SK-N-SH (cell line): ENCODE measurements at regions not wholly inside any gene's neighbourhood (a gene's known extent, or its start where the extent isn't known, plus 50 kb on each side); places are given as distances from the start of the nearest gene placed in this dataset.

Source experiments
- CTCF ChIA-PET: fragments of 300-600, 350-600 bp; formaldehyde crosslinking; extraction: SDS; loops from one replicate; lab custom pipeline; 2021; lab: Yijun Ruan, JAX
- POLR2A ChIA-PET: fragments of 350-600 bp; sonication (Branson Sonifier 250); formaldehyde crosslinking; extraction: SDS; loops from one replicate; lab custom pipeline; 2020; ENCODE audit warnings: antibody characterized with exemption, inconsistent platforms; lab: Yijun Ruan, JAX
- DNase-seq: peaks from one replicate; pipeline ENCODE4 v3.0.0; 2012
- H2AFZ ChIP-seq: fragments of 200-600 bp; sonication (generic); 2 replicates; pipeline ENCODE4 v1.8.1; 2016; ENCODE audit warnings: antibody characterized with exemption, mild to moderate bottlenecking, low read depth
- H3F3A ChIP-seq: fragments of 200-600 bp; sonication (generic); replicated peaks from 2 replicates; pipeline ENCODE3; 2016; ENCODE audit warnings: antibody characterized with exemption, mild to moderate bottlenecking; ENCODE audit not compliant: insufficient read depth
- H3K27ac ChIP-seq, 2 experiments: fragments of 200-500 bp in 1 of 2; fragments of 200-600 bp in 1 of 2; sonication (Bioruptor generic) in 1 of 2; sonication (generic), shearing (Covaris generic) in 1 of 2; 2 replicates each; pipeline versions ENCODE4 v1.5.1 to v1.6.1; 2014 to 2016; ENCODE audit warnings: low read depth in 2 of 2, inconsistent platforms in 1 of 2, low read length in 1 of 2, mild to moderate bottlenecking in 1 of 2, mixed read lengths in 1 of 2
- H3K27me3 ChIP-seq: fragments of 200-600 bp; sonication (generic), shearing (Covaris generic); 2 replicates; pipeline ENCODE4 v1.6.1; 2016; ENCODE audit warnings: mixed run types; ENCODE audit not compliant: insufficient read depth
- H3K36me3 ChIP-seq, 2 experiments: fragments of 200-500 bp in 1 of 2; fragments of 200-600 bp in 1 of 2; sonication (Bioruptor generic) in 1 of 2; sonication (generic) in 1 of 2; replicated peaks in 1 of 2; 2 replicates each; pipeline versions ENCODE3 to v1.5.1; 2014 to 2016; ENCODE audit warnings: low read length in 1 of 2, mild to moderate bottlenecking in 1 of 2; ENCODE audit not compliant: insufficient read depth in 2 of 2, control insufficient read depth in 1 of 2
- H3K4me1 ChIP-seq, 2 experiments: fragments of 200-500 bp in 1 of 2; fragments of 200-600 bp in 1 of 2; sonication (Bioruptor generic) in 1 of 2; sonication (generic), shearing (Covaris generic) in 1 of 2; 2 replicates each; pipeline versions ENCODE4 v1.5.1 to v1.6.1; 2014 to 2016; ENCODE audit warnings: low read depth in 1 of 2, low read length in 1 of 2, mixed run types in 1 of 2; ENCODE audit not compliant: insufficient read depth in 2 of 2, control insufficient read depth in 1 of 2
- H3K4me2 ChIP-seq: fragments of 200-600 bp; sonication (generic), shearing (Covaris generic); 2 replicates; pipeline ENCODE4 v1.6.1; 2017; ENCODE audit warnings: mixed run types
- H3K4me3 ChIP-seq, 2 experiments: fragments of 200-500 bp in 1 of 2; fragments of 200-600 bp in 1 of 2; sonication (Bioruptor generic) in 1 of 2; sonication (generic), shearing (Covaris generic) in 1 of 2; 2 replicates each; pipeline versions ENCODE4 v1.5.1 to v1.8.1; 2014 to 2016; ENCODE audit warnings: low read depth in 2 of 2, inconsistent platforms in 1 of 2, low read length in 1 of 2, mild to moderate bottlenecking in 1 of 2, mixed read lengths in 1 of 2, moderate library complexity in 1 of 2
- H3K79me2 ChIP-seq: fragments of 200-600 bp; sonication (generic); 2 replicates; pipeline ENCODE4 v1.8.1; 2017; ENCODE audit warnings: mild to moderate bottlenecking; ENCODE audit not compliant: insufficient read depth
- H3K9ac ChIP-seq: fragments of 200-600 bp; sonication (generic); 2 replicates; pipeline ENCODE4 v1.6.1; 2017; ENCODE audit warnings: mixed run types
- H3K9me2 ChIP-seq: fragments of 200-600 bp; sonication (generic); 2 replicates; pipeline ENCODE4 v1.6.1; 2017; ENCODE audit warnings: mixed run types
- H3K9me3 ChIP-seq: fragments of 200-600 bp; sonication (generic); 2 replicates; pipeline ENCODE4 v1.6.1; 2017; ENCODE audit warnings: mixed run types, mild to moderate bottlenecking, moderate library complexity
- H4K20me1 ChIP-seq: fragments of 200-600 bp; sonication (generic); 2 replicates; pipeline ENCODE4 v1.6.1; 2017; ENCODE audit warnings: mild to moderate bottlenecking, mixed run types; ENCODE audit not compliant: insufficient read depth
- CTCF ChIP-seq: fragments of 200-600 bp; sonication (generic); IDR thresholded peaks from 2 replicates; pipeline ENCODE4 v1.6.1; 2017; ENCODE audit warnings: antibody characterized with exemption, mild to moderate bottlenecking, moderate library complexity
- EP300 ChIP-seq, 2 experiments: IDR thresholded peaks; 2 replicates each; pipeline versions ENCODE4 v1.4.0 to v1.6.1; 2012; ENCODE audit warnings: borderline replicate concordance in 1 of 2, low read depth in 1 of 2, low read length in 1 of 2
- EZH2phosphoT487 ChIP-seq: fragments of 200-600 bp; sonication (generic); IDR thresholded peaks from 2 replicates; pipeline ENCODE4 v1.6.1; 2017; ENCODE audit warnings: low read depth, mixed run types, mild to moderate bottlenecking, antibody characterized with exemption, moderate library complexity, borderline replicate concordance
- GABPA ChIP-seq: IDR thresholded peaks from 2 replicates; pipeline ENCODE4 v1.4.0; 2012; ENCODE audit warnings: low read depth, mild to moderate bottlenecking
- GATA2 ChIP-seq: sonication (generic); formaldehyde crosslinking; IDR thresholded peaks from 2 replicates; pipeline ENCODE4 v1.5.0; 2020; ENCODE audit warnings: mild to moderate bottlenecking, missing genetic modification reagents
- MAX ChIP-seq: IDR thresholded peaks from 2 replicates; pipeline ENCODE4 v1.4.0; 2012; ENCODE audit warnings: low read depth
- NFIC ChIP-seq: IDR thresholded peaks from 2 replicates; pipeline ENCODE4 v1.4.0; 2012; ENCODE audit warnings: borderline replicate concordance
- POLR2AphosphoS5 ChIP-seq: IDR thresholded peaks from 2 replicates; pipeline ENCODE4 v1.6.1; 2012; ENCODE audit warnings: low read depth, low read length
- RAD21 ChIP-seq: IDR thresholded peaks from 2 replicates; pipeline ENCODE4 v1.6.1; 2012; ENCODE audit warnings: mild to moderate bottlenecking, low read length
- RCOR1 ChIP-seq: fragments of 150-350 bp; IDR thresholded peaks from 2 replicates; pipeline ENCODE4 v1.6.1; 2017; ENCODE audit warnings: antibody characterized with exemption, low read length
- RXRA ChIP-seq: IDR thresholded peaks from 2 replicates; pipeline ENCODE4 v1.4.0; 2012; ENCODE audit warnings: low read depth, mild to moderate bottlenecking, borderline replicate concordance
- SIN3A ChIP-seq: IDR thresholded peaks from 2 replicates; pipeline ENCODE4 v1.6.1; 2012; ENCODE audit warnings: low read depth, mild to moderate bottlenecking, low read length, moderate library complexity, borderline replicate concordance
- TAF1 ChIP-seq: IDR thresholded peaks from 2 replicates; pipeline ENCODE4 v1.6.1; 2012; ENCODE audit warnings: low read depth, mild to moderate bottlenecking, low read length, moderate library complexity, borderline replicate concordance
- TCF12 ChIP-seq: IDR thresholded peaks from 2 replicates; pipeline ENCODE4 v1.4.0; 2012
- USF2 ChIP-seq: fragments of 150-350 bp; IDR thresholded peaks from 2 replicates; pipeline ENCODE4 v1.6.1; 2017; ENCODE audit warnings: antibody characterized with exemption, low read length, low read depth, borderline replicate concordance
- YY1 ChIP-seq: IDR thresholded peaks from 2 replicates; pipeline ENCODE4 v1.4.0; 2012; ENCODE audit warnings: low read depth, mild to moderate bottlenecking
- ZBTB33 ChIP-seq: IDR thresholded peaks from 2 replicates; pipeline ENCODE4 v1.4.0; 2012; ENCODE audit warnings: low read depth, borderline replicate concordance
- WGBS: methylation state at CpG from one replicate; pipeline ENCODE4 v1.1.6; 2017; ENCODE audit warnings: low lambda C conversion rate; 5-methylcytosine and 5-hydroxymethylcytosine counted together

GRCh38 chr7:95649546-95649945 is 53.2 kb upstream of the PDK4 start:
- CTCF ChIA-PET: interaction anchor here (1.5 kb wide), 1 partner anchor 36 kb away, joined by 3 read pairs; no protein-coding TSS in a partner anchor
- TF ChIP-seq ZBTB33 (no peak), SIN3A (no peak), EZH2phosphoT487 (no peak), USF2 (no peak), RCOR1 (no peak), MAX (no peak), TAF1 (no peak), RXRA (no peak), YY1 (no peak), CTCF (no peak), GABPA (no peak), EP300 (IDR thresholded peaks at IDR 0.05; ENCODE audit: borderline replicate concordance in 1 of 2, low read depth in 1 of 2, low read length in 1 of 2) (no peak), POLR2AphosphoS5 (no peak), RAD21 (no peak), NFIC (no peak), GATA2 (CRISPR knock-in tag) (no peak), TCF12 (no peak)
- no peaks in the 10 kb centered on the region for H3F3A ChIP-seq
- POLR2A ChIA-PET: no interaction called here
- no peak overlapping the region for H3K4me2 ChIP-seq
- peaks cover 46% of the 10 kb centered on the region for H3K27me3 ChIP-seq
- DNase-seq: no peak
- no peaks in the 10 kb centered on the region for H4K20me1 ChIP-seq
- H3K4me3 ChIP-seq: no peak overlapping the region
- no peak overlapping the region for H3K27ac ChIP-seq
- H2AFZ ChIP-seq: no peak overlapping the region
- H3K9me2 ChIP-seq: no peaks in the 10 kb centered on the region
- no peaks in the 10 kb centered on the region for H3K36me3 ChIP-seq
- H3K4me1 ChIP-seq: no peaks in the 10 kb centered on the region
- H3K79me2 ChIP-seq: no peaks in the 10 kb centered on the region
- 29% methylated on average over 3 of the region's 3 CpGs for WGBS
- H3K9ac ChIP-seq: no peak overlapping the region
- no peaks in the 10 kb centered on the region for H3K9me3 ChIP-seq
